Breast epithelium (tissue), 3 donors: ENCODE measurements at regions not wholly inside any gene's neighbourhood (a gene's known extent, or its start where the extent isn't known, plus 50 kb on each side); places are given as distances from the start of the nearest gene placed in this dataset.

ENCODE experiments used
- CTCF ChIP-seq, 3 donors: fragments of 450-650 bp; IDR thresholded peaks; one replicate each; pipeline ENCODE4 v1.5.1; 2016 to 2017; ENCODE audit warnings: antibody characterized with exemption in 3 of 3, mild to moderate bottlenecking in 3 of 3, moderate library complexity in 3 of 3
- POLR2A ChIP-seq: fragments of 450-650 bp; IDR thresholded peaks from one replicate; pipeline ENCODE4 v1.6.1; 2016; ENCODE audit warnings: antibody characterized with exemption, mild to moderate bottlenecking, moderate library complexity
- POLR2AphosphoS5 ChIP-seq, 3 donors: sonication (generic); formaldehyde crosslinking; IDR thresholded peaks; one replicate each; pipeline ENCODE4 v1.6.1; 2017; ENCODE audit warnings: antibody characterized with exemption in 3 of 3

- TF ChIP-seq CTCF (IDR thresholded peaks at IDR 0.05) (no peak), POLR2A (no peak), POLR2AphosphoS5 (IDR thresholded peaks at IDR 0.05) (no peak)
Observed at GRCh38 chr10:57015595-57016318, 654.7 kb upstream of the ZWINT start.
